Omental fat pad (tissue), 3 donors: ENCODE measurements at regions not wholly inside any gene's neighbourhood (a gene's known extent, or its start where the extent isn't known, plus 50 kb on each side); places are given as distances from the start of the nearest gene placed in this dataset.
A peak's percentile ranks its signal among the peaks of the same experiment; 100 is the strongest.

ENCODE experiments used
- ATAC-seq: fragments of 150-250 bp; one replicate; pipeline ENCODE4 v1.9.1; 2016; ENCODE audit warnings: mild to moderate bottlenecking, moderate library complexity; ENCODE audit not compliant: low FRiP score
- DNase-seq: peaks from one replicate; pipeline ENCODE4 v3.0.0-alpha.2; 2019; ENCODE audit warnings: low spot score
- TF ChIP-seq, protein P1 (sequence below), 3 donors: fragments of 450-650 bp; IDR thresholded peaks; one replicate each; pipeline ENCODE4 v1.5.1; 2016 to 2017; ENCODE audit warnings: antibody characterized with exemption in 3 of 3, mild to moderate bottlenecking in 3 of 3, moderate library complexity in 2 of 3

DNA sequence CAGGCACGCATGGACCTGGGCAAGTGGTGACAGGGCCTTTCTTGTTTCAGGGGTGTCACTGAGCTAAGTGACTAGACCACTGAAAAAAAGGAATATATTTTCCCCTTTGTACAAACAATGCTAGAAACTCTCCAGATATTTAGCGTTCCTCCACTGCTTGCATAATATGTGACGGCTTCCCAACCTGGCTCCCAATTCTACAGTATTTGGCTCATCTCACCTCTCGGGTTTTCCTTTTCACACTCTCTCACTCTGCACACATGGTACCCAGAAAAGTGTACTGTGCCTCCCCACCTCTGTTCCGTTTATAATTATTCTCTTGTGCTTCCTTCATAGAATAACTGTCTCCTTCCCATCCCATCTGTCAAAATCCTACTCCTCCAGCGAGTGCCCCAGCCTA, 140.5 kb upstream of the KLHL25 start:
- DNase-seq (no peak), ATAC-seq (no peak)
- TF ChIP-seq, protein P1, sequence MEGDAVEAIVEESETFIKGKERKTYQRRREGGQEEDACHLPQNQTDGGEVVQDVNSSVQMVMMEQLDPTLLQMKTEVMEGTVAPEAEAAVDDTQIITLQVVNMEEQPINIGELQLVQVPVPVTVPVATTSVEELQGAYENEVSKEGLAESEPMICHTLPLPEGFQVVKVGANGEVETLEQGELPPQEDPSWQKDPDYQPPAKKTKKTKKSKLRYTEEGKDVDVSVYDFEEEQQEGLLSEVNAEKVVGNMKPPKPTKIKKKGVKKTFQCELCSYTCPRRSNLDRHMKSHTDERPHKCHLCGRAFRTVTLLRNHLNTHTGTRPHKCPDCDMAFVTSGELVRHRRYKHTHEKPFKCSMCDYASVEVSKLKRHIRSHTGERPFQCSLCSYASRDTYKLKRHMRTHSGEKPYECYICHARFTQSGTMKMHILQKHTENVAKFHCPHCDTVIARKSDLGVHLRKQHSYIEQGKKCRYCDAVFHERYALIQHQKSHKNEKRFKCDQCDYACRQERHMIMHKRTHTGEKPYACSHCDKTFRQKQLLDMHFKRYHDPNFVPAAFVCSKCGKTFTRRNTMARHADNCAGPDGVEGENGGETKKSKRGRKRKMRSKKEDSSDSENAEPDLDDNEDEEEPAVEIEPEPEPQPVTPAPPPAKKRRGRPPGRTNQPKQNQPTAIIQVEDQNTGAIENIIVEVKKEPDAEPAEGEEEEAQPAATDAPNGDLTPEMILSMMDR (IDR thresholded peaks at IDR 0.05), result no peak

- no peak for ATAC-seq
- TF ChIP-seq, protein P1 (IDR thresholded peaks at IDR 0.05), result no peak
- no peak for DNase-seq
Measured at GRCh38 chr15:85937661-85938060, 142.0 kb upstream of the AGBL1 start.

GRCh38 chr15:85941186-85941855, 138.3 kb upstream of the AGBL1 start:
- DNase-seq (no peak), ATAC-seq (peak; percentile 54)
- TF ChIP-seq, protein P1 (IDR thresholded peaks at IDR 0.05), result no peak

- ATAC-seq (no peak), DNase-seq (no peak)
- TF ChIP-seq, protein P1 (IDR thresholded peaks at IDR 0.05), result no peak
Measured at GRCh38 chr15:85942632-85943031, 137.0 kb upstream of the AGBL1 start.

DNA sequence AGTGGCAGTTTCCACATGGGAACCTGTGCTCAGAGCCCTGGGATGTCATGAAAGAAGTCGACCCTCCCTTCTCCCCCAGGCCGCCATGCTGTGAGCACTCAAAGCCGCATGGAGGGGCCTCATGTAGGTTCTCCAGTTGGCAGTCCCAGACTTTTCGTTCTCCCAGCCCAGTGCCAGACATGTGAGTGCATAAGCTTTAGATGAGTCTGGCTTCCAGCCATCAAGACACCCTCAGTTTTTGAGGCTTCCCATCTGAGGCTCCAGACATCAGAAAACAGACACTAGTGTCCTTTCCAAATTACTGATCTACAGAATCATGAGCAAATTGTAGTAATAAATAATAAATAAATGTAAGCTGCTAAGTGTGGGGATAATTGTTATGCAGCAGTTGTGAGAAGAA, 136.5 kb upstream of the AGBL1 start:
- TF ChIP-seq, protein P1 (IDR thresholded peaks at IDR 0.05), result no peak
- DNase-seq, result no peak
- no peak for ATAC-seq

DNA sequence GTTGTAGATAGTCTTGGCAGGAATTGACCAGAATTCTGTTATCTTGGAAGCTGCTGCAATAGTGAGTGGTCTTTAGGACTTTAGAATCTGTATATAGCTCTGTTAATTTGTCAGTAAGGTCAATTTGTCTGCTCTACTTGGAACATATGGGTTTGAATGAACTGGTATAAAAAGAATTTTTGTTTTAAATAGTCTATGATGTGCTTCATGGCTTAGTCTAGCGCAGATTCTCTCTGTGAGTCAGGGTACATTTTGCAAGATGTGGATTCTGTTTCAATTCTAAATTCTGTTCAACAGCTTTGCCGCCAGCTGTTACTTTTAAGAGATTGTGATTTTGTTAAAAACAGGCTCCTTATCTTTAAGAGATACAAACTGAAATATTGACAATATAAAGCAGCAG, 135.9 kb upstream of the AGBL1 start:
- DNase-seq, result no peak
- ATAC-seq, result no peak
- TF ChIP-seq, protein P1 (IDR thresholded peaks at IDR 0.05), result no peak

- no peak for DNase-seq
- TF ChIP-seq, protein P1 (IDR thresholded peaks at IDR 0.05), result no peak
- ATAC-seq, result no peak
Measured at GRCh38 chr15:85947021-85947420, 132.7 kb upstream of the AGBL1 start.
